Fibroblast of pulmonary artery (primary cell): ENCODE measurements at regions not wholly inside any gene's neighbourhood (a gene's known extent, or its start where the extent isn't known, plus 50 kb on each side); places are given as distances from the start of the nearest gene placed in this dataset.

Experiments
- DNase-seq: peaks from one replicate; pipeline ENCODE4 v3.0.0-alpha.2; 2010; ENCODE audit warnings: low read depth
- H3K4me3 ChIP-seq: replicated peaks from 2 replicates; pipeline ENCODE4 v1.5.1; 2011; ENCODE audit warnings: low read depth, mild to moderate bottlenecking, control low read depth, low read length, moderate library complexity
- CTCF ChIP-seq: IDR thresholded peaks from 2 replicates; pipeline ENCODE4 v1.5.1; 2011; ENCODE audit warnings: mild to moderate bottlenecking, control low read depth, low read length, inconsistent platforms; ENCODE audit errors: missing control alignments

- H3K4me3 ChIP-seq = no peak overlapping the region
- no peak for DNase-seq
- TF ChIP-seq CTCF = no peak
Observed at GRCh38 chr13:53703371-53704080, 674.9 kb downstream of the OLFM4 start.

GRCh38 chr13:53719281-53719680 lies 690.7 kb downstream of the OLFM4 start:
- TF ChIP-seq CTCF = no peak
- H3K4me3 ChIP-seq = no peak overlapping the region
- no peak for DNase-seq

GRCh38 chr13:53732664-53733063 lies 704.1 kb downstream of the OLFM4 start:
- no peak for DNase-seq
- no peak overlapping the region for H3K4me3 ChIP-seq
- TF ChIP-seq CTCF = no peak

- no peak for TF ChIP-seq CTCF
- H3K4me3 ChIP-seq = no peak overlapping the region
- no peak for DNase-seq
Observed at GRCh38 chr13:53743906-53744305, 715.3 kb downstream of the OLFM4 start.

GRCh38 chr13:53747825-53748224 lies 719.2 kb downstream of the OLFM4 start:
- no peak for DNase-seq
- TF ChIP-seq CTCF = no peak
- H3K4me3 ChIP-seq = no peak overlapping the region

GRCh38 chr13:53749306-53749705 lies 720.7 kb downstream of the OLFM4 start:
- no peak overlapping the region for H3K4me3 ChIP-seq
- TF ChIP-seq CTCF = no peak
- DNase-seq = no peak

- H3K4me3 ChIP-seq = no peak overlapping the region
- no peak for TF ChIP-seq CTCF
- DNase-seq = no peak
Observed at GRCh38 chr13:53759016-53759415, 730.4 kb downstream of the OLFM4 start.
